Body of pancreas (tissue), 4 donors: ENCODE measurements at regions not wholly inside any gene's neighbourhood (a gene's known extent, or its start where the extent isn't known, plus 50 kb on each side); places are given as distances from the start of the nearest gene placed in this dataset.

ENCODE experiments used
- CTCF ChIP-seq, 7 experiments: fragments of 450-650 bp in 4 of 7; fragments of 200-600 bp in 3 of 7; sonication (generic) in 3 of 7; IDR thresholded peaks; one replicate each; pipeline ENCODE4 v1.5.1; 2016 to 2019; ENCODE audit warnings: antibody characterized with exemption in 7 of 7
- POLR2A ChIP-seq, 3 donors: fragments of 450-650 bp; IDR thresholded peaks; one replicate each; pipeline ENCODE4 v1.6.1; 2016; ENCODE audit warnings: antibody characterized with exemption in 3 of 3, mild to moderate bottlenecking in 2 of 3

DNA sequence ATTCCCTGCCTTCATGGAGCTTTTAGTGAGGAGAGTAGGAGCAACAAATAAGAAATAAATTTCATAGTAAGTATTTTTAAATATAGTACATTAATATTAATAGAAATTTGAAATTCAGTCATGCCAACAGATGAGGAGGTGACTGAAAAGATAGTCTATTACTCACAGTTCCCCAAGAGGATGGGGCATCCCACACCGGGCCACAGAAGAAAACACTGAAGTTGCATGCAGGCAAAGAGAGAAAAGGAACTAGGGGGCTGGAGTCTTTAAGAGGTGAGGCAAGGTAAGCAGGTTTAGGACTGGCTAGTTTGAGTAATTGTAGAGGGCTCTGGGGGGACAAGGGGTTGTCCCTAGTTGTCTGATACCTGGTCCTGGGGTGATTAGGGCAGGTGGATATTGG is 120.1 kb upstream of the UMPS start:
- no peak for TF ChIP-seq CTCF (IDR thresholded peaks at IDR 0.05)
- TF ChIP-seq POLR2A (IDR thresholded peaks at IDR 0.05) = no peak
